ENCODE measurements at regions not wholly inside any gene's neighbourhood (a gene's known extent, or its start where the extent isn't known, plus 50 kb on each side); places are given as distances from the start of the nearest gene placed in this dataset.
"Not testable (repeated sequence)": the region's sequence is repeated elsewhere in the genome, so short reads cannot be mapped to it uniquely, and the experiment has no call there.

GRCh38 chr2:100747996-100748615 is 71.8 kb upstream of the NPAS2 start:
- Histone ChIP-seq H3K27me3 (no peaks in the 10 kb centered on the region), H3K4me1 (ENCODE audit: insufficient read depth) (peaks cover 9% of the 10 kb centered on the region), H3K9me2 (replicated peaks; ENCODE audit: insufficient read depth) (no peaks in the 10 kb centered on the region), H3K4me2 (no peak overlapping the region), H4K20me1 (ENCODE audit: insufficient read depth, poor library complexity, severe bottlenecking) (no peaks in the 10 kb centered on the region), H3K27ac (no peak overlapping the region), H3K4me3 (no peak overlapping the region), H3K36me3 (replicated peaks; ENCODE audit: insufficient read depth, low read depth) (no peaks in the 10 kb centered on the region), H3K79me2 (no peaks in the 10 kb centered on the region), H2AFZ (no peak overlapping the region), H3K9me3 (ENCODE audit: low read depth) (no peaks in the 10 kb centered on the region)
- DNase-seq (ENCODE audit: low spot score): no peak
- 94% methylated on average over 5 of the region's 5 CpGs for WGBS (ENCODE audit: low lambda C conversion rate, missing lambda C conversion rate)
- TF ChIP-seq EZH2 (IDR thresholded peaks at IDR 0.05; ENCODE audit: borderline replicate concordance) (no peak), CTCF (IDR thresholded peaks at IDR 0.05; ENCODE audit: poor library complexity) (no peak), EZH2phosphoT487 (IDR thresholded peaks at IDR 0.05; ENCODE audit: low read depth, severe bottlenecking, unreplicated experiment) (no peak)

DNA sequence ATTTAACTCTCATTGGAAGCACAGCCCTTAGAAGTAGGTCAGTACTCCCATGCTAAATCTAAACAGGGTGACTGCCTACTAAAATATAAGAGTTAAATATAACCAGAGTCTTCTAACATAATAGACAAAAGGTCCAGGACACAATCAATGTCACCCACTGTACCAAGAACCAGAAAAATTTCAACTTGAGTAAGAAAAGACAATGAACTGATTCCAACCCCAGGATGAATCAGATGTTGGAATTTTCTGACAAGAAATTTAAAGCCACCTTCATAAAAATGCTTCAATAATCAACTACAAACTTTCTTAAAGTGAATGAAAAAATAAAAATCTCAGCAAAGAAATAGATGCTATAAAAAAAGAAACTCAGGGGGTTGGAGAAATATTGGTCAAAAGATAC is 71.3 kb upstream of the NPAS2 start:
- Histone ChIP-seq H3K79me2 (no peaks in the 10 kb centered on the region), H3K4me1 (ENCODE audit: insufficient read depth) (peaks cover 9% of the 10 kb centered on the region), H3K27me3 (no peaks in the 10 kb centered on the region), H3K9me3 (ENCODE audit: low read depth) (no peaks in the 10 kb centered on the region), H2AFZ (no peak overlapping the region), H3K4me3 (no peak overlapping the region), H3K27ac (no peak overlapping the region), H3K9me2 (replicated peaks; ENCODE audit: insufficient read depth) (no peaks in the 10 kb centered on the region), H4K20me1 (ENCODE audit: insufficient read depth, poor library complexity, severe bottlenecking) (no peaks in the 10 kb centered on the region), H3K36me3 (replicated peaks; ENCODE audit: insufficient read depth, low read depth) (no peaks in the 10 kb centered on the region), H3K4me2 (no peak overlapping the region)
- TF ChIP-seq CTCF (IDR thresholded peaks at IDR 0.05; ENCODE audit: poor library complexity) (no peak), EZH2phosphoT487 (IDR thresholded peaks at IDR 0.05; ENCODE audit: low read depth, severe bottlenecking, unreplicated experiment) (no peak), EZH2 (IDR thresholded peaks at IDR 0.05; ENCODE audit: borderline replicate concordance) (no peak)
- no peak for DNase-seq (ENCODE audit: low spot score)

- Histone ChIP-seq H3K9me2 (replicated peaks; ENCODE audit: insufficient read depth) (no peaks in the 10 kb centered on the region), H3K4me1 (ENCODE audit: insufficient read depth) (peaks cover 9% of the 10 kb centered on the region), H4K20me1 (ENCODE audit: insufficient read depth, poor library complexity, severe bottlenecking) (no peaks in the 10 kb centered on the region), H3K9me3 (ENCODE audit: low read depth) (no peaks in the 10 kb centered on the region), H3K27me3 (no peaks in the 10 kb centered on the region), H3K79me2 (no peaks in the 10 kb centered on the region), H3K4me3 (no peak overlapping the region), H3K36me3 (replicated peaks; ENCODE audit: insufficient read depth, low read depth) (no peaks in the 10 kb centered on the region), H3K4me2 (no peak overlapping the region), H3K27ac (no peak overlapping the region), H2AFZ (no peak overlapping the region)
- 90% methylated on average over 4 of the region's 4 CpGs for WGBS (ENCODE audit: low lambda C conversion rate, missing lambda C conversion rate)
- DNase-seq (ENCODE audit: low spot score): no peak
- TF ChIP-seq EZH2phosphoT487 (IDR thresholded peaks at IDR 0.05; ENCODE audit: low read depth, severe bottlenecking, unreplicated experiment): no peak
- no peak for TF ChIP-seq CTCF (IDR thresholded peaks at IDR 0.05; ENCODE audit: poor library complexity)
- TF ChIP-seq EZH2 (IDR thresholded peaks at IDR 0.05; ENCODE audit: borderline replicate concordance): no peak
Measured at GRCh38 chr2:100749771-100750542, 70.0 kb upstream of the NPAS2 start.

- not testable (repeated sequence) for H3K4me2 ChIP-seq; H3K9me2 ChIP-seq (replicated peaks; ENCODE audit: insufficient read depth); H3K4me1 ChIP-seq (ENCODE audit: insufficient read depth); H3K4me3 ChIP-seq; H3K79me2 ChIP-seq; H3K9me3 ChIP-seq (ENCODE audit: low read depth); H2AFZ ChIP-seq; H4K20me1 ChIP-seq (ENCODE audit: insufficient read depth, poor library complexity, severe bottlenecking); H3K36me3 ChIP-seq (replicated peaks; ENCODE audit: insufficient read depth, low read depth); DNase-seq (ENCODE audit: low spot score); H3K27me3 ChIP-seq
- H3K27ac ChIP-seq: peak overlapping the region; percentile 60
- WGBS (ENCODE audit: low lambda C conversion rate, missing lambda C conversion rate): 92% methylated on average over 5 of the region's 5 CpGs
Measured at GRCh38 chr2:100751871-100752625, 67.9 kb upstream of the NPAS2 start.
